Gastrocnemius medialis (tissue), 4 donors: ENCODE measurements at regions not wholly inside any gene's neighbourhood (a gene's known extent, or its start where the extent isn't known, plus 50 kb on each side); places are given as distances from the start of the nearest gene placed in this dataset.

Experiments
- POLR2A ChIP-seq, 2 donors: fragments of 450-650 bp; IDR thresholded peaks; one replicate each; pipeline ENCODE4 v1.6.1; 2017; ENCODE audit warnings: antibody characterized with exemption in 2 of 2, mild to moderate bottlenecking in 2 of 2, moderate library complexity in 2 of 2
- TF ChIP-seq, protein P1 (sequence below), 5 experiments: fragments of 450-650 bp in 3 of 5; fragments of 200-600 bp in 2 of 5; sonication (generic) in 2 of 5; IDR thresholded peaks in 4 of 5; conservative IDR thresholded peaks in 1 of 5; 1 replicate in 4 of 5; 2 replicates in 1 of 5; pipeline ENCODE4 v1.5.1; 2016 to 2019; ENCODE audit warnings: antibody characterized with exemption in 5 of 5, mild to moderate bottlenecking in 3 of 5, moderate library complexity in 3 of 5

GRCh38 chr4:162699629-162700028 is 467.1 kb downstream of the NAF1 start:
- TF ChIP-seq, protein P1, sequence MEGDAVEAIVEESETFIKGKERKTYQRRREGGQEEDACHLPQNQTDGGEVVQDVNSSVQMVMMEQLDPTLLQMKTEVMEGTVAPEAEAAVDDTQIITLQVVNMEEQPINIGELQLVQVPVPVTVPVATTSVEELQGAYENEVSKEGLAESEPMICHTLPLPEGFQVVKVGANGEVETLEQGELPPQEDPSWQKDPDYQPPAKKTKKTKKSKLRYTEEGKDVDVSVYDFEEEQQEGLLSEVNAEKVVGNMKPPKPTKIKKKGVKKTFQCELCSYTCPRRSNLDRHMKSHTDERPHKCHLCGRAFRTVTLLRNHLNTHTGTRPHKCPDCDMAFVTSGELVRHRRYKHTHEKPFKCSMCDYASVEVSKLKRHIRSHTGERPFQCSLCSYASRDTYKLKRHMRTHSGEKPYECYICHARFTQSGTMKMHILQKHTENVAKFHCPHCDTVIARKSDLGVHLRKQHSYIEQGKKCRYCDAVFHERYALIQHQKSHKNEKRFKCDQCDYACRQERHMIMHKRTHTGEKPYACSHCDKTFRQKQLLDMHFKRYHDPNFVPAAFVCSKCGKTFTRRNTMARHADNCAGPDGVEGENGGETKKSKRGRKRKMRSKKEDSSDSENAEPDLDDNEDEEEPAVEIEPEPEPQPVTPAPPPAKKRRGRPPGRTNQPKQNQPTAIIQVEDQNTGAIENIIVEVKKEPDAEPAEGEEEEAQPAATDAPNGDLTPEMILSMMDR (IDR thresholded peaks at IDR 0.05 in 4 of 5, conservative IDR thresholded peaks at IDR 0.05 in 1 of 5) = no peak
- no peak for TF ChIP-seq POLR2A (IDR thresholded peaks at IDR 0.05)
